Esophagus mucosa (tissue), 1 donor: ENCODE measurements at regions not wholly inside any gene's neighbourhood (a gene's known extent, or its start where the extent isn't known, plus 50 kb on each side); places are given as distances from the start of the nearest gene placed in this dataset.
"Not testable (repeated sequence)": the region's sequence is repeated elsewhere in the genome, so short reads cannot be mapped to it uniquely, and the experiment has no call there.

Experiments
- ATAC-seq: fragments of 200-7000 bp; cut with Tn5 transposase; one replicate; pipeline ENCODE4 v1.9.1; 2020
- donor health status: DM: yes; HTN: yes; CAD: no.

DNA sequence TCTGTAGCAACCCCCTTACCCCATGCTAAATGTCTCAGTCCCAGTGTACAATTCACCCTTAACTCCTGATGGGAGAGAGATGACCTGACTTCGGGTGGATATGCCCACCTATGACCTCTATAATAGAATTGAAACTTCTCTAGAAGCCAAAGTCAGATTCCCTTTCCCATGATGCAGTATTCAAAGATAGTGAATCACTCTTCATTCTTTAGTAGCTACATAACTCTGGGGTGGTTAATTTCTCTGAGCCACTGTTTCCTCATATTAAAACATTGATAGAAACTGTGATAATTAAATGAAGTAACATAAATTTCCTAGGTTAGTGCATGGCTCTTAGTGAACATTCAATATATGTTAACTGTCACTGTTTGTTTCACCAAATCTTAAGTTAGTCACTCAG lies 500.4 kb downstream of the COL12A1 start:
- ATAC-seq, result no peak

DNA sequence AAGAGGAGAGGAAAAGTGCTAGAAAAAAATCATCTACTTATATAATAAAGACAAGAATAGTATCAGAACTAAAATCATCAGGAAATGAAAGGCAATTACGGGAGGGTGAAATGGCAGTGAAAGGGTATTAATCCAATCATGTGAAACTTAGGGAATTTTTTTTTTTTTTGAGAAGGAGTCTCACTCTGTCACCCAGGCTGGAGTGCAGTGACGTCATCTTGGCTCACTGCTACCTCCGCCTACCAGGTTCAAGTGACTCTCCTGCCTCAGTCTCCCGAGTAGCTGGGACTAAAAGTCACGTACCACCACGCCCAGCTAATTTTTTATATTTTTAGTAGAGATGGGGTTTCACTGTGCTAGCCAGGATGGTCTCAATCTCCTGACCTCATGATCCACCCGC lies 501.3 kb downstream of the COL12A1 start:
- not testable (repeated sequence) for ATAC-seq

GRCh38 chr6:74690365-74690764 lies 515.5 kb downstream of the COL12A1 start:
- no peak for ATAC-seq

DNA sequence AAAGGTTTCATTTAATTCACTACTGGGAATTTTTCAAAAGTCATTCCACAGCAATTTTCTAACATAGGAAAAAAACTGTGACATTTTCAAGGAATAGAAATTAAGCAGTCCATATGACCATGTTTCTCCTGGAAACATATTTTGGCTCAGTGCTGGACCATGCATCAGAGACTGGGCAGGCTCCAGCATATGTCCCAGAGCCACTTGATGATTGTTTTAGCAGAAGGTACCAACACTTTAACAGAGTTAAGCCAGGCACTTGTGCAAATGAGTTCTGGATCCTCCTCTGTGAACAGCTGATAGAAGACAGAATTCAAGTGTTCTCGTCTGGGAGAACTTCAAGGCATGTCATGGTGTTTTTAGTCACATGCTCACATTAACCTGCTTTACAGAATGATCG lies 516.3 kb downstream of the COL12A1 start:
- no peak for ATAC-seq

DNA sequence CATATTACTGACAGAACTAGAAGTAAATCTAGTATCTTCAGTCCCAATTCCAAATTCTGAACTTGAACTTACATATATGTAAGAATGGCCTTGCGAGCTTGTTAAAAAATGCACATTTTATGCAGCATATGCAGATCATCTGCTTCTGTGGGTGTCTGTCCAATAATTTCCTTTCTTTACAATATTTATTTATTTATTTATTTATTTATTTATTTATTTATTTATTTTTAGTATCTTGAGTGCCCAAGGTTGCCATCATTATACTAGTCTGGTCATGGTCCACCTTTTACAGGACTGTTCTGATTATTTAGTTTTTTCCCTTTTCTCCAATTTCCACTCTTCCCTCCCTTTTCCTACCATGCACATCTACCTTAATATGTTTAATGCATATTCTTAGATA lies 528.4 kb downstream of the COL12A1 start:
- no peak for ATAC-seq

DNA sequence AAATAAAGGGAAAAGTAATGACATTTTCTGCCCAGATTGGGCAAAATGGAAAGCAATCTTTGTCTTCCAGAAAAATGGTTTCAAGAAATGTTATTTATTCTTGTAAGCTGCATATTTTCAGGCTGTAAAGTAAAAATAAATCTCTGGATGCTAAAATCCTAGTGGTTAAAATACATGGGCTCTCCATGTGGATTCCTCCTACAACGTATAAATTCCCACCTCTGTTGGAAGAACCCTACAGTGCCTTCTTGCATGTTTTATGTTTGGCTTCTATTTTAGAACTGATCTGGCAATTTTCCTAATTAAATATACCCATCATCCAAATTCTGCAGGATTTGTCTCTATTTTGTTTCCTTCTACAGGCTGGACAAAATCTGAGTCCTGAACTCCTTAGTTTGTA lies 528.9 kb downstream of the COL12A1 start:
- no peak for ATAC-seq

GRCh38 chr6:74674377-74674776 lies 531.5 kb downstream of the COL12A1 start:
- ATAC-seq, result no peak

GRCh38 chr6:74671558-74672025 lies 534.3 kb downstream of the COL12A1 start:
- ATAC-seq, result peak; percentile 66

DNA sequence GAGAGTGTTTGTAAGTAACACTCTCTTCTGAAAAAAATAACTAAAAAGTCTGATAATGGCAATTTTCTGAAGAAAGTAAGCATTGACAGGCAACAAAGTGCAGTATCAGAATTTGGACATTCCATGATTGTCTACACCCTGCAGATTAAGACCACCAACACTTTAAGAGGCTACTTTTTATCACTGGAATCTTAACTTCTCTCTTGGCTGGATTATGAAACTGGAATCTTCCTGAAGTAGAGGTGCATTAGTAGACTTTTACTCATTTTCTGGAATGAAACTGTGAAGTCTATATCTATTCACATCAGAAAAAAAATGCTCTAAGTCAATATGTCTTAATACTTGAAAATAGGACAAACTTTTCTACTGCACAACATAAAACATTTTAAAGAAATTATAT lies 547.5 kb downstream of the COL12A1 start:
- ATAC-seq, result no peak

DNA sequence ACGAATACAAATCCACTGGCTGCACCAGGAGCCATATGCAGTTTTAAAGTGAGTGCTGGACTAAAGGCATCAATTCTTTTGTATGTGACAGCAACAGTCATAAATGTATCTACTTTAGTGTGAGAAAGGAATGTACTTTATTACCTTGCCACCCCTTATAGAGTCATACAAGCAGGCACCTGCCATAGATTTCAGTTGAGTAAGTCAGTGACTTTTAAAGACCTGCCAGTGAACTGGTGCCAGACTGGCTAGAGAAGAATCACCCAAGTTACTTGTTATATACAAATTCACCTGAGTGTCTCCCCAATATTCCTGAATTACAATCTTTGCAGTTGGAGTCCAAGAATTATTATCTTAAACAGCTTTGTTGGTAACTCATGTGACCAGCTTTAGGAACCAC lies 547.9 kb downstream of the COL12A1 start:
- no peak for ATAC-seq

DNA sequence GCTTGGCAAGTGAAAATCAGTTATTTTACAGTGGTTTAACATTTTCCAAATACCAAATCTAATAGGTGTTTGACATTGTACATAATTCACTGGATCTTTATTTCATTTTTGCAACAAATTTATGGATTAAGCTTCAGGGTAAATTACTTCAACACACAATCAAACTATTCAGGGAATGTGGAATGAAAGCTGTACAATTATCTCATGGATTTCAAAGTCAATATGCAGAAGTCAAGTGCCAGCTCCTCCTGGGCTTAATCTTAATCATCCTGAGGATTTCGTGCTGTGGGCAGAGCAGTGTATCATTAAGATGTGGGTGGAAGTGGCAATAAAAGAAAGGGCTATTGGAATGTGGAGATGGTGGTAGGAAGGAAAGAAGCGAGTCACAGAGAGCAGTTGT lies 548.8 kb downstream of the COL12A1 start:
- no peak for ATAC-seq

DNA sequence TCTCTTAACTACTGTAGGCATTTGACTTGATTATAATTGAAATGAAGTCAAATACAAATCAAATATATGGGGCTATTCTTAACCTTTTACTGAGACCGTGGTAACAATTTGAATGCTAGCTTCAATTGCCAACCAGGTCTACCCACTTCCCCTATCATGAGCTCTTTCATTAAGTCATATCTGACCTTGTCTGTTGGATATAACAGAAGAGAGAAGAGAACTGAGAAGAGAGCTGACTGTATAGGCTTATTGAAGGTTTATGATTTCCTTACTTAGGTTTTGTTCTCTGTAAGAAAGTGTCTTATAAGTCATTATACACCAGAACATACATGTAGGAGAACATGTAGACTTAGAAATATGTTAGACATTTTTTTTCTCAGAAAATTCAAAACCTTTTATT lies 549.4 kb downstream of the COL12A1 start:
- ATAC-seq, result no peak

GRCh38 chr6:74654296-74654695 lies 551.6 kb downstream of the COL12A1 start:
- peak; percentile 67 for ATAC-seq

DNA sequence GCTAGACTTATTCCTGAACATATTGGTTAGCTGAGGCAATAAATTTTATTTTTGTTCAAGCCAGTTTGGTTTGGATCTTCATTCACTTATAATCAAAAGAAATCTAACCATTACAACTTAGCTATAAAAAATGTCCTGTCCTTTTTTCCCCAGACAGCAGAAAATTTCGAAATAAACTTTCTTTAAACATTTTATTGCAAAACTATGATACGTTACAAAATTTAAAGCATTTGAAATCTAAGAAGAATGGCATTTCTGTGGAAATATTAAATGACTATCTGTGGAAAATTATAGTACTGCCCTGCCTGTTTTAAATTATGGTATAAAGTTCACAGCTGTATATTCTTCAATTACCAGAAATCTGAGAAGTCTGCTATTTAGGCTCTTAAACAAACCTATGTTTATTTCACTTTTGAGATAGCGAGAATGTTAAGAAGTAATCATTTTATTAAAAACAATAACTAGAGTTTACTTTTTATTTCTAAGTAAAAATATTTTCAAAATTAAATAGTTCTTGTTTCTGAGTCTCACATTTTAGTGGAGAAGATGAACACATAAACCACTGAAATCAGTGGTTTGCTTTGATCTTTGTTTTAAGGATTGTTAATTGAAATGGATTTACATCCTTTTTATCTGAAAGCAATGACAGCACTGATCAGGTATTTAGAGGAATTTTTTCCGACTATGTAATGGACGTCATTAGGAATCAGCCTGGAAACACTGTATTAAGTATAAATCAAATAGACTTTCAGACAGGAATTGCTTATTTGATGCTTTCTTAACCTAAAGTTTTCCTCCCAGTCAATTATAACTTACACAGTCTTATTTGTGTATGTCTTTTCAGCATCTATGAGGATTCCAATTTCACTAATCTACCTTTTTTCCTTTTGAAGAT lies 553.7 kb downstream of the COL12A1 start:
- ATAC-seq, result no peak

- ATAC-seq, result no peak
Observed at GRCh38 chr6:74650668-74651067, 555.2 kb downstream of the COL12A1 start.

- no peak for ATAC-seq
Observed at GRCh38 chr6:74646461-74646860, 559.4 kb downstream of the COL12A1 start.

GRCh38 chr6:74645108-74645849 lies 560.6 kb downstream of the COL12A1 start:
- no peak for ATAC-seq

- no peak for ATAC-seq
Observed at GRCh38 chr6:74642101-74642500, 563.8 kb downstream of the COL12A1 start.

GRCh38 chr6:74638412-74638811 lies 567.4 kb downstream of the COL12A1 start:
- no peak for ATAC-seq

DNA sequence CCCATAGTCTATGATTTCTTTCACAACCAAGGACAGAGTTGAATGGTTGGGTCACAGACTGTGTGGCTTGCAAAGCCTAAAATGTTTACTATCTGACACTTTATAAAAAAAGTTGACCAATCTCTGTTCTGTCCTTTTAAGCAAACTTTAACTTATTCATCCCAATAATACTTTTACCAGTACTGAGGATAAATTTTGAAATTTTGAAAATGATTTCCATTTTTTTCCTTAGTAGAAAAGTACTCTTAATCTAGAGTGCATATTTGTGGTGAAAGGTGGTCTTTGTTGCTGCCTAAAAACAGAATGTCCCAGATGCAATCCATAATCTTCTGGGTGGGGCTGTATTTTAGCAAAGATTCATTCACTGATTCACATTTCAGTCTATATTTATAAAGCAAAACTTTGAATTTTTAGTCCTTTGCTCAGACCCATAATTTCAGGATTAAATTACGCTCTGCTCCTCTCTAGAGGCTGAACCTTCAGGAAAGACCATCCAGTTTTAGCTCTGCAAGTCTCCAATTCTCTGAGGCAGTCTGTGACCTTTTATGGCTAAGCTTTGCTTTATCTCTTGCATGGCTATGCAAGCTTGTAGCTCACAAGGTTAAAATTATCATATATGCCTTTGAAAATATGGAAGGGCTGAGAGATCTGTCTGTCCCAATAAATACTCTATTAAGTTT lies 573.5 kb downstream of the COL12A1 start:
- ATAC-seq, result no peak

DNA sequence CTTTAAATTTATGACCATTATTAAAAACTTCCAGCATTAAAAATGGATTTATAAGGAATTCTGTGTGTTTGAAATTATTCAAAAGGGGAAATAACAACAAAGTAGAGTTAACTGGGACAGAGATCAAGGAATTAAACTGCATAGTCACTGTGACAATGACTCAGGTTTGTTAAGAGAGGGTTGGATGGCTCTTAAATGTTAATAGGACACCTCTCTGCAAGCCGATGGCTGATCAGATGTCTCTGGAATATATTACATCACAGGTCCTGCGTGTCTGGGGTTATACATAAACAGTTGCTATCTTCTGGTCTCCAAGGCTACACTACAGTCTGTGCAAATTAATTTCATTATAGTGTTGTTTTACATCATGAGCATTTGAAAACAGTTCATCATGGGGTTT lies 574.3 kb downstream of the COL12A1 start:
- no peak for ATAC-seq

- ATAC-seq, result no peak
Observed at GRCh38 chr6:74626288-74626687, 579.6 kb downstream of the COL12A1 start.

DNA sequence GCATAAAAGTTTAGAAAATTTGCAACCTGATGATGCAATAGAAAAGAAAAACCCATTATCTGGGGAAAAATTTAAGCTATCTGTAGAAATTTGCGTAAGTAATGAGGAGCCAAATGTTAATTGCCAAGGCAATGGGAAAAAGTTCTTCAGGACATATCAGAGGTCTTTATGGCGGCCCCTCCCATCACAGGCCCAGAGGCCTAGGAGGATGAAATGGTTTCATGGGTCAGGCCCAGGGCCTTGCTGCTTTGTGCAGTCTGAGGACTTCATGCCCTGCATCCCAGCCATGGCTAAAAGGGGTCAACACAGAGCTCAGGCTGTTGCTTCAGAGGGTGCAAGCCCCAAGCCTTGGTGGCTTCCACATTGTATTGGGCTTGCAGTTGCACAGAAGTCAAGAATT lies 582.8 kb downstream of the COL12A1 start:
- ATAC-seq, result no peak
